ENCODE measurements at regions not wholly inside any gene's neighbourhood (a gene's known extent, or its start where the extent isn't known, plus 50 kb on each side); places are given as distances from the start of the nearest gene placed in this dataset.
A peak's percentile ranks its signal among the peaks of the same experiment; 100 is the strongest.

- DNase-seq = peak; percentile 51
Observed at GRCh38 chr10:69716711-69717560, 84.8 kb upstream of the COL13A1 start.

- no peak for DNase-seq
Observed at GRCh38 chr10:69718951-69719350, 82.8 kb upstream of the COL13A1 start.

GRCh38 chr10:69721690-69722310, 79.9 kb upstream of the COL13A1 start:
- DNase-seq = peak; percentile 55

- no peak for DNase-seq
Observed at GRCh38 chr10:69723653-69724052, 78.1 kb upstream of the COL13A1 start.

- peak; percentile 94 for DNase-seq
Observed at GRCh38 chr10:69726850-69727249, 74.9 kb upstream of the COL13A1 start.

GRCh38 chr10:69728335-69728870, 73.3 kb upstream of the COL13A1 start:
- DNase-seq = peak; percentile 40

GRCh38 chr10:69729326-69730048, 72.2 kb upstream of the COL13A1 start:
- no peak for DNase-seq

- no peak for DNase-seq
Observed at GRCh38 chr10:69730251-69731156, 71.2 kb upstream of the COL13A1 start.

- peak; percentile 43 for DNase-seq
Observed at GRCh38 chr10:69731184-69731583, 70.5 kb upstream of the COL13A1 start.

- no peak for DNase-seq
Observed at GRCh38 chr10:69731698-69732097, 70.0 kb upstream of the COL13A1 start.

GRCh38 chr10:69732147-69732825, 69.4 kb upstream of the COL13A1 start:
- peak; percentile 20 for DNase-seq

- DNase-seq = no peak
Observed at GRCh38 chr10:69732826-69733150, 68.9 kb upstream of the COL13A1 start.

- DNase-seq = no peak
Observed at GRCh38 chr10:69733791-69734261, 67.9 kb upstream of the COL13A1 start.

GRCh38 chr10:69734416-69734796, 67.3 kb upstream of the COL13A1 start:
- DNase-seq = no peak

- no peak for DNase-seq
Observed at GRCh38 chr10:69734797-69735468, 66.8 kb upstream of the COL13A1 start.

GRCh38 chr10:69736886-69737641, 64.6 kb upstream of the COL13A1 start:
- no peak for DNase-seq

- no peak for DNase-seq
Observed at GRCh38 chr10:69738071-69738470, 63.6 kb upstream of the COL13A1 start.

- DNase-seq = no peak
Observed at GRCh38 chr10:69738858-69739435, 62.8 kb upstream of the COL13A1 start.

GRCh38 chr10:69739634-69740033, 62.1 kb upstream of the COL13A1 start:
- DNase-seq = no peak

- no peak for DNase-seq
Observed at GRCh38 chr10:69740126-69740525, 61.6 kb upstream of the COL13A1 start.

All from NCI-H510A treated with DMSO at 0.1 percent for 48 hours (cell line).